Panc1 (cell line): ENCODE measurements at regions not wholly inside any gene's neighbourhood (a gene's known extent, or its start where the extent isn't known, plus 50 kb on each side); places are given as distances from the start of the nearest gene placed in this dataset.

Source experiments
- ATAC-seq: fragments of 200-7000 bp; cut with Tn5 transposase; 2 replicates; pipeline ENCODE4 v1.9.1; 2020; ENCODE audit warnings: mild to moderate bottlenecking, moderate library complexity
- BruUV-seq: library from RNA; stranded (reverse); fragments of 400-500 nt; replicated peaks from 2 replicates; lab custom pipeline; 2021; lab: Mats Ljungman, UMichigan
- CTCF ChIA-PET: fragments of 300-600 bp; sonication (Branson Sonifier 250); formaldehyde crosslinking; loops from one replicate; lab custom pipeline; 2022; ENCODE audit warnings: antibody characterized with exemption; lab: Charles Lee
- POLR2A ChIA-PET: fragments of 300-600 bp; sonication (Branson Sonifier 250); formaldehyde crosslinking; loops from one replicate; lab custom pipeline; 2022; ENCODE audit warnings: antibody characterized with exemption; lab: Charles Lee
- DNase-seq: peaks from one replicate; pipeline ENCODE4 v3.0.0-alpha.2; 2010; ENCODE audit warnings: low read depth, low spot score
- H3K27ac ChIP-seq: 2 replicates; pipeline ENCODE4 v1.5.1; 2011; ENCODE audit warnings: mild to moderate bottlenecking, low read length, inconsistent platforms
- H3K27me3 ChIP-seq: fragments of 200-500 bp; sonication (Bioruptor generic); 2 replicates; pipeline ENCODE4 v1.6.0; 2014; ENCODE audit warnings: low read length, inconsistent platforms; ENCODE audit not compliant: control insufficient read depth, insufficient read depth
- H3K36me3 ChIP-seq: fragments of 200-500 bp; sonication (Bioruptor generic); 2 replicates; pipeline ENCODE4 v1.5.1; 2014; ENCODE audit warnings: inconsistent platforms, mild to moderate bottlenecking, low read length, moderate library complexity; ENCODE audit not compliant: control insufficient read depth, insufficient read depth
- H3K4me1 ChIP-seq: 2 replicates; pipeline ENCODE4 v1.5.1; 2011; ENCODE audit warnings: inconsistent platforms, mild to moderate bottlenecking, low read length, moderate library complexity; ENCODE audit not compliant: control insufficient read depth, insufficient read depth
- H3K4me3 ChIP-seq, 2 experiments: 2 replicates each; pipeline ENCODE4 v1.5.1; 2011 to 2012; ENCODE audit warnings: low read depth in 2 of 2, low read length in 2 of 2, mild to moderate bottlenecking in 2 of 2, inconsistent platforms in 1 of 2, moderate library complexity in 1 of 2
- H3K9me3 ChIP-seq: fragments of 200-500 bp; sonication (Bioruptor generic); 2 replicates; pipeline ENCODE4 v1.5.1; 2014; ENCODE audit warnings: low read depth, mild to moderate bottlenecking, inconsistent platforms, low read length, moderate library complexity; ENCODE audit not compliant: control insufficient read depth, insufficient read depth
- POLR2AphosphoS5 ChIP-seq: IDR thresholded peaks from 2 replicates; pipeline ENCODE4 v1.6.1; 2012; ENCODE audit warnings: mild to moderate bottlenecking, low read depth, low read length, moderate library complexity
- SIN3A ChIP-seq: IDR thresholded peaks from 2 replicates; pipeline ENCODE4 v1.6.1; 2012; ENCODE audit warnings: low read depth, mild to moderate bottlenecking, low read length, moderate library complexity, borderline replicate concordance; ENCODE audit not compliant: insufficient read depth
- TCF7L2 ChIP-seq: IDR thresholded peaks from 2 replicates; pipeline ENCODE4 v1.6.1; 2011; ENCODE audit warnings: mild to moderate bottlenecking, low read depth, low read length, inconsistent platforms
- in situ Hi-C: cut with HindIII; loops from 2 replicates; pipeline ENCODE4 v1.10.0; 2016; ENCODE audit warnings: low sequenced_read_pairs, low pct_unique_long_range_greater_than_20kb
- intact Hi-C: fragments of 100-400 bp; cut with micrococcal nuclease; formaldehyde crosslinking; loops from one replicate; pipeline ENCODE4 v1.10.0; 2022; ENCODE audit not compliant: unreplicated experiment
- TF ChIP-seq, protein P1 (sequence below): fragments of 450-650 bp; IDR thresholded peaks from 2 replicates; pipeline ENCODE4 v1.5.1; 2017; ENCODE audit warnings: mild to moderate bottlenecking
- TF ChIP-seq, protein P2 (sequence below), 2 experiments: IDR thresholded peaks; 2 replicates each; pipeline ENCODE4 v1.6.1; 2011 to 2012; ENCODE audit warnings: low read depth in 2 of 2, control low read depth in 1 of 2, low read length in 1 of 2, mild to moderate bottlenecking in 1 of 2, moderate library complexity in 1 of 2; ENCODE audit not compliant: insufficient read depth in 1 of 2

DNA sequence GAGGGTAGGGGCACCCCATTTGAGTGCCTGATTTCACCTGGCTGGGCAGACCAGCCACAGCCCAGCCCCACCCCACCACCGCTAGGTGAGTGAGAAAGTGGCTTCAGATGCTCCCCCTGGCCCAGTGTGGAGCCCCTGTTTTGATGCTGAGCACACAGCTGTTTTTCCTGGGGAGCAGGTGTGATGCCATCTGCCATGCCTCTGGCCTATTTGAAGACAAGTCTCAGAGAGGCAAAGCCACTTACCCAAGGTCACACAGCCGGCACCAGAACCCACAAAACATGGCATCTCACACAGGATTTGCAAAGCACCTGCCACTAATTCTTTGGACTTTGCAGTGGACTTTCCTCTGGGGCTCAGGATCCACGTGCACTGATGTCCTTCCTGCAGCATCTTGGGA is 131.3 kb downstream of the INHBB start:
- Histone ChIP-seq H3K4me1 (no peaks in the 10 kb centered on the region), H3K36me3 (no peaks in the 10 kb centered on the region), H3K27ac (no peak overlapping the region), H3K4me3 (no peak overlapping the region), H3K27me3 (no peaks in the 10 kb centered on the region), H3K9me3 (no peaks in the 10 kb centered on the region)
- intact Hi-C loops (no loop called here), in situ Hi-C loops (no loop called here)
- POLR2A ChIA-PET, result no interaction called here
- DNase-seq (no peak), ATAC-seq (no peak)
- CTCF ChIA-PET, result no interaction called here
- TF ChIP-seq, protein P1, sequence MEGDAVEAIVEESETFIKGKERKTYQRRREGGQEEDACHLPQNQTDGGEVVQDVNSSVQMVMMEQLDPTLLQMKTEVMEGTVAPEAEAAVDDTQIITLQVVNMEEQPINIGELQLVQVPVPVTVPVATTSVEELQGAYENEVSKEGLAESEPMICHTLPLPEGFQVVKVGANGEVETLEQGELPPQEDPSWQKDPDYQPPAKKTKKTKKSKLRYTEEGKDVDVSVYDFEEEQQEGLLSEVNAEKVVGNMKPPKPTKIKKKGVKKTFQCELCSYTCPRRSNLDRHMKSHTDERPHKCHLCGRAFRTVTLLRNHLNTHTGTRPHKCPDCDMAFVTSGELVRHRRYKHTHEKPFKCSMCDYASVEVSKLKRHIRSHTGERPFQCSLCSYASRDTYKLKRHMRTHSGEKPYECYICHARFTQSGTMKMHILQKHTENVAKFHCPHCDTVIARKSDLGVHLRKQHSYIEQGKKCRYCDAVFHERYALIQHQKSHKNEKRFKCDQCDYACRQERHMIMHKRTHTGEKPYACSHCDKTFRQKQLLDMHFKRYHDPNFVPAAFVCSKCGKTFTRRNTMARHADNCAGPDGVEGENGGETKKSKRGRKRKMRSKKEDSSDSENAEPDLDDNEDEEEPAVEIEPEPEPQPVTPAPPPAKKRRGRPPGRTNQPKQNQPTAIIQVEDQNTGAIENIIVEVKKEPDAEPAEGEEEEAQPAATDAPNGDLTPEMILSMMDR, result no peak
- TF ChIP-seq POLR2AphosphoS5 (no peak), SIN3A (no peak), TCF7L2 (no peak)
- TF ChIP-seq, protein P2, sequence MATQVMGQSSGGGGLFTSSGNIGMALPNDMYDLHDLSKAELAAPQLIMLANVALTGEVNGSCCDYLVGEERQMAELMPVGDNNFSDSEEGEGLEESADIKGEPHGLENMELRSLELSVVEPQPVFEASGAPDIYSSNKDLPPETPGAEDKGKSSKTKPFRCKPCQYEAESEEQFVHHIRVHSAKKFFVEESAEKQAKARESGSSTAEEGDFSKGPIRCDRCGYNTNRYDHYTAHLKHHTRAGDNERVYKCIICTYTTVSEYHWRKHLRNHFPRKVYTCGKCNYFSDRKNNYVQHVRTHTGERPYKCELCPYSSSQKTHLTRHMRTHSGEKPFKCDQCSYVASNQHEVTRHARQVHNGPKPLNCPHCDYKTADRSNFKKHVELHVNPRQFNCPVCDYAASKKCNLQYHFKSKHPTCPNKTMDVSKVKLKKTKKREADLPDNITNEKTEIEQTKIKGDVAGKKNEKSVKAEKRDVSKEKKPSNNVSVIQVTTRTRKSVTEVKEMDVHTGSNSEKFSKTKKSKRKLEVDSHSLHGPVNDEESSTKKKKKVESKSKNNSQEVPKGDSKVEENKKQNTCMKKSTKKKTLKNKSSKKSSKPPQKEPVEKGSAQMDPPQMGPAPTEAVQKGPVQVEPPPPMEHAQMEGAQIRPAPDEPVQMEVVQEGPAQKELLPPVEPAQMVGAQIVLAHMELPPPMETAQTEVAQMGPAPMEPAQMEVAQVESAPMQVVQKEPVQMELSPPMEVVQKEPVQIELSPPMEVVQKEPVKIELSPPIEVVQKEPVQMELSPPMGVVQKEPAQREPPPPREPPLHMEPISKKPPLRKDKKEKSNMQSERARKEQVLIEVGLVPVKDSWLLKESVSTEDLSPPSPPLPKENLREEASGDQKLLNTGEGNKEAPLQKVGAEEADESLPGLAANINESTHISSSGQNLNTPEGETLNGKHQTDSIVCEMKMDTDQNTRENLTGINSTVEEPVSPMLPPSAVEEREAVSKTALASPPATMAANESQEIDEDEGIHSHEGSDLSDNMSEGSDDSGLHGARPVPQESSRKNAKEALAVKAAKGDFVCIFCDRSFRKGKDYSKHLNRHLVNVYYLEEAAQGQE (IDR thresholded peaks at IDR 0.05; ENCODE audit: insufficient read depth in 1 of 2, low read depth in 2 of 2, low read length in 1 of 2), result no peak
- no TSS peak for BruUV-seq

DNA sequence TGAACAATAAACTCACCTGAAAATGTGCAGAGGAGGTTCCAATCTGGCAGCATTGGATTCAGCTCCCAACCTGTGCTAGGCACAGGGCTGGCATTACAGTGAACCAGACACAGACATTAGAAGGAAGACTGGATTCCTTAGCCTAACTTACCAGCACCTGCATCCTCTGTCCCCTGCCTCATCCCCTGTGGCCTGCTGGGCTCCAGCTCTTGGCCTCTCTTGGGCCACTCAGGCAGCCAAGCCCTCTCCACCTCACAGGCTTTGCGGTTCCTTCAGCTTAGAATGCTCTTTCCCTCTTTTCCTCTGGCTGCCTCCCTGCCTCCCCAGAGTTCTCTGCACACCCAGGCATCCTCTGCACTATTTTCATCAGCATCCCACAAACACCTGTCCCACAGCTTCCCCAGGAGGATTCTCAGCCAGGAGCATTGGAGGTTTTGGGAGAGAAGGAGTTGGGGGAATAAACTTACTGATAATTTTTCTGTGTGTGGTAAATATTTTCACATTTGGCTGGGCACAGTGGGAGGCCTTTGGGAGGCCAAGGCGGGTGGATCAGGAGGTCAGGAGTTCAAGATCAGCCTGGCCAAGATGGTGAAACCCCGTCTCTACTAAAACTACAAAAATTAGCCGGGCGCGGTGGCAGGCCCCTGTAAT is 132.0 kb downstream of the INHBB start:
- intact Hi-C loops, result no loop called here
- Histone ChIP-seq H3K4me3 (no peak overlapping the region), H3K4me1 (no peaks in the 10 kb centered on the region), H3K9me3 (no peaks in the 10 kb centered on the region), H3K27me3 (no peaks in the 10 kb centered on the region), H3K36me3 (no peaks in the 10 kb centered on the region), H3K27ac (no peak overlapping the region)
- CTCF ChIA-PET, result no interaction called here
- ATAC-seq, result 0 out of 2 replicates have a peak, but pooled peaks have one; percentile 20
- BruUV-seq, result no TSS peak
- in situ Hi-C loops, result no loop called here
- no peak for DNase-seq
- TF ChIP-seq, protein P1, result no peak
- TF ChIP-seq SIN3A, result no peak
- TF ChIP-seq, protein P2 (IDR thresholded peaks at IDR 0.05; ENCODE audit: insufficient read depth in 1 of 2, low read depth in 2 of 2, low read length in 1 of 2), result no peak
- no peak for TF ChIP-seq TCF7L2
- POLR2A ChIA-PET, result no interaction called here
